ENCODE measurements at regions not wholly inside any gene's neighbourhood (a gene's known extent, or its start where the extent isn't known, plus 50 kb on each side); places are given as distances from the start of the nearest gene placed in this dataset.

GRCh38 chr5:28737222-28737621, 1698.8 kb upstream of the CDH9 start:
- Histone ChIP-seq H3K36me3 (no peaks in the 10 kb centered on the region), H3K9me3 (no peaks in the 10 kb centered on the region), H3K4me3 (no peak overlapping the region), H3K27ac (no peak overlapping the region), H3K4me1 (no peaks in the 10 kb centered on the region), H3K27me3 (no peaks in the 10 kb centered on the region)
- intact Hi-C loops (cut with DNase I; ENCODE audit: low total_unique reads) (no loop called here), in situ Hi-C loops (cut with MboI; ENCODE audit: low pct_ligation_motif_present in 1 of 4, low pct_unique_long_range_greater_than_20kb in 1 of 4, low sequenced_read_pairs in 3 of 4) (no loop called here)
- TF ChIP-seq EP300 (IDR thresholded peaks at IDR 0.05; ENCODE audit: low read depth) (no peak), POLR2A (IDR thresholded peaks at IDR 0.05) (no peak), POLR2AphosphoS5 (IDR thresholded peaks at IDR 0.05) (no peak), CTCF (IDR thresholded peaks at IDR 0.05) (no peak)
- no peak for DNase-seq

GRCh38 chr5:28734396-28734795, 1696.0 kb upstream of the CDH9 start:
- H3K27ac ChIP-seq, result no peak overlapping the region
- no peak for DNase-seq
- intact Hi-C loops (cut with DNase I; ENCODE audit: low total_unique reads) (no loop called here), in situ Hi-C loops (cut with MboI; ENCODE audit: low pct_ligation_motif_present in 1 of 4, low pct_unique_long_range_greater_than_20kb in 1 of 4, low sequenced_read_pairs in 3 of 4) (no loop called here)
- H3K36me3 ChIP-seq, result no peaks in the 10 kb centered on the region
- WGBS, 2 donors (ENCODE audit: low coverage in 1 of 2), result 69 to 71% methylated on average over 3 of the region's 3 CpGs
- no peaks in the 10 kb centered on the region for H3K4me1 ChIP-seq
- no peak overlapping the region for H3K4me3 ChIP-seq
- H3K27me3 ChIP-seq, result no peaks in the 10 kb centered on the region
- TF ChIP-seq POLR2A (IDR thresholded peaks at IDR 0.05) (no peak), CTCF (IDR thresholded peaks at IDR 0.05) (no peak), POLR2AphosphoS5 (IDR thresholded peaks at IDR 0.05) (no peak)
- no peaks in the 10 kb centered on the region for H3K9me3 ChIP-seq

- in situ Hi-C loops (cut with MboI; ENCODE audit: low pct_ligation_motif_present in 1 of 4, low pct_unique_long_range_greater_than_20kb in 1 of 4, low sequenced_read_pairs in 3 of 4) (no loop called here), intact Hi-C loops (cut with DNase I; ENCODE audit: low total_unique reads) (no loop called here)
- Histone ChIP-seq H3K9me3 (no peaks in the 10 kb centered on the region), H3K36me3 (no peaks in the 10 kb centered on the region), H3K27ac (no peak overlapping the region), H3K27me3 (no peaks in the 10 kb centered on the region), H3K4me3 (no peak overlapping the region), H3K4me1 (no peaks in the 10 kb centered on the region)
- DNase-seq, result no peak
- TF ChIP-seq CTCF (IDR thresholded peaks at IDR 0.05) (no peak), EP300 (IDR thresholded peaks at IDR 0.05; ENCODE audit: low read depth) (no peak), POLR2A (IDR thresholded peaks at IDR 0.05) (no peak), POLR2AphosphoS5 (IDR thresholded peaks at IDR 0.05) (no peak)
- 91 to 100% methylated on average over 1 of the region's 1 CpG for WGBS, 2 donors (ENCODE audit: low coverage in 1 of 2)
Observed at GRCh38 chr5:28729067-28729466, 1690.7 kb upstream of the CDH9 start.

GRCh38 chr5:28726815-28727214, 1688.4 kb upstream of the CDH9 start:
- in situ Hi-C loops (cut with MboI; ENCODE audit: low pct_ligation_motif_present in 1 of 4, low pct_unique_long_range_greater_than_20kb in 1 of 4, low sequenced_read_pairs in 3 of 4), result no loop called here
- WGBS, 2 donors (ENCODE audit: low coverage in 1 of 2), result 93 to 100% methylated on average over 2 of the region's 2 CpGs
- intact Hi-C loops (cut with DNase I; ENCODE audit: low total_unique reads), result no loop called here
- no peaks in the 10 kb centered on the region for H3K4me1 ChIP-seq
- no peaks in the 10 kb centered on the region for H3K9me3 ChIP-seq
- no peaks in the 10 kb centered on the region for H3K36me3 ChIP-seq
- no peak overlapping the region for H3K4me3 ChIP-seq
- TF ChIP-seq POLR2AphosphoS5 (IDR thresholded peaks at IDR 0.05) (no peak), EP300 (IDR thresholded peaks at IDR 0.05; ENCODE audit: low read depth) (no peak), CTCF (IDR thresholded peaks at IDR 0.05) (no peak), POLR2A (IDR thresholded peaks at IDR 0.05) (no peak)
- H3K27ac ChIP-seq, result no peak overlapping the region
- DNase-seq, result no peak
- H3K27me3 ChIP-seq, result no peaks in the 10 kb centered on the region
